Liver (tissue), 8 donors: ENCODE measurements at regions not wholly inside any gene's neighbourhood (a gene's known extent, or its start where the extent isn't known, plus 50 kb on each side); places are given as distances from the start of the nearest gene placed in this dataset.

Experiments used
- DNase-seq: peaks from one replicate; pipeline ENCODE4 v3.0.0-alpha.2; 2017; ENCODE audit warnings: low spot score
- H3K27ac ChIP-seq, 2 donors: one replicate each; pipeline ENCODE4 v1.7.0; 2013; ENCODE audit warnings: inconsistent platforms in 2 of 2, low read length in 2 of 2, control low read depth in 1 of 2, low read depth in 1 of 2, mild to moderate bottlenecking in 1 of 2
- H3K27me3 ChIP-seq, 4 donors: one replicate each; pipeline versions ENCODE4 v1.6.1 to v1.7.0; 2013; ENCODE audit warnings: low read length in 3 of 4, inconsistent platforms in 1 of 4, mild to moderate bottlenecking in 1 of 4, moderate library complexity in 1 of 4; ENCODE audit not compliant: control insufficient read depth in 4 of 4, insufficient read depth in 4 of 4
- H3K36me3 ChIP-seq, 4 donors: one replicate each; pipeline versions ENCODE4 v1.6.1 to v1.7.0; 2013; ENCODE audit warnings: low read length in 3 of 4, mild to moderate bottlenecking in 3 of 4, low read depth in 1 of 4, moderate library complexity in 1 of 4; ENCODE audit not compliant: control insufficient read depth in 4 of 4, insufficient read depth in 3 of 4
- H3K4me1 ChIP-seq, 4 donors: one replicate each; pipeline versions ENCODE4 v1.6.1 to v1.7.0; 2013; ENCODE audit warnings: low read length in 3 of 4, mild to moderate bottlenecking in 3 of 4, moderate library complexity in 1 of 4; ENCODE audit not compliant: control insufficient read depth in 4 of 4, insufficient read depth in 4 of 4
- H3K4me3 ChIP-seq, 3 donors: one replicate each; pipeline versions ENCODE4 v1.6.1 to v1.7.0; 2013; ENCODE audit warnings: low read length in 3 of 3, control low read depth in 1 of 3, low read depth in 1 of 3, mild to moderate bottlenecking in 1 of 3
- H3K9ac ChIP-seq, 2 donors: one replicate each; pipeline ENCODE4 v1.7.0; 2013; ENCODE audit warnings: low read length in 2 of 2, mild to moderate bottlenecking in 2 of 2, moderate library complexity in 2 of 2, control low read depth in 1 of 2, low read depth in 1 of 2
- H3K9me3 ChIP-seq, 4 donors: one replicate each; pipeline versions ENCODE4 v1.6.1 to v1.7.0; 2013; ENCODE audit warnings: low read length in 3 of 4; ENCODE audit not compliant: control insufficient read depth in 4 of 4
- CTCF ChIP-seq: fragments of 150-350 bp; IDR thresholded peaks from 2 replicates; pipeline ENCODE4 v1.5.1; 2017; ENCODE audit warnings: improper control_type of control experiment, low read depth, low read length; ENCODE audit not compliant: missing input control
- EGR1 ChIP-seq, 2 donors: IDR thresholded peaks; 2 replicates each; pipeline ENCODE4 v1.6.1; 2016 to 2018; ENCODE audit warnings: antibody characterized with exemption in 2 of 2, low read depth in 2 of 2
- FOXA1 ChIP-seq: IDR thresholded peaks from 2 replicates; pipeline ENCODE4 v1.6.1; 2016; ENCODE audit warnings: antibody characterized with exemption
- FOXA2 ChIP-seq: IDR thresholded peaks from 2 replicates; pipeline ENCODE4 v1.6.1; 2016; ENCODE audit warnings: antibody characterized with exemption
- RAD21 ChIP-seq, 2 donors: IDR thresholded peaks; 2 replicates each; pipeline ENCODE4 v1.6.1; 2016; ENCODE audit warnings: antibody characterized with exemption in 2 of 2, mild to moderate bottlenecking in 2 of 2
- TAF1 ChIP-seq: conservative IDR thresholded peaks from 2 replicates; pipeline ENCODE4 v1.6.1; 2016; ENCODE audit warnings: antibody characterized with exemption, mild to moderate bottlenecking
- WGBS: extraction: QIAGEN DNeasy Blood & Tissue Kit; methylation state at CpG from one replicate; pipeline ENCODE4 v1.1.7; 2013; 5-methylcytosine and 5-hydroxymethylcytosine counted together
- donor health status: healthy.
- donor health status: healthy.
- donor health status: healthy.
- donor health status: healthy.
- donor health status: healthy.

- 56% methylated on average over 1 of the region's 1 CpG for WGBS
- Histone ChIP-seq H3K4me1 (no peaks in the 10 kb centered on the region), H3K27ac (no peak overlapping the region), H3K27me3 (no peaks in the 10 kb centered on the region), H3K9ac (no peak overlapping the region), H3K9me3 (no peaks in the 10 kb centered on the region), H3K4me3 (no peak overlapping the region), H3K36me3 (no peaks in the 10 kb centered on the region)
- no peak for DNase-seq
- TF ChIP-seq TAF1: no peak
Observed at GRCh38 chr2:188917632-188918031, 56.5 kb upstream of the COL3A1 start.

GRCh38 chr2:188919824-188920223 lies 54.3 kb upstream of the COL3A1 start:
- no peak for TF ChIP-seq FOXA1
- TF ChIP-seq FOXA2: no peak
- TF ChIP-seq EGR1 (IDR thresholded peaks at IDR 0.05; ENCODE audit: low read depth in 2 of 2): no peak
- no peak for TF ChIP-seq RAD21 (IDR thresholded peaks at IDR 0.05)
- WGBS: 71% methylated on average over 2 of the region's 2 CpGs
- H3K4me3 ChIP-seq: no peak overlapping the region
- H3K9me3 ChIP-seq: no peaks in the 10 kb centered on the region
- DNase-seq: no peak
- H3K27ac ChIP-seq: no peak overlapping the region
- no peaks in the 10 kb centered on the region for H3K36me3 ChIP-seq
- H3K9ac ChIP-seq: no peak overlapping the region
- H3K27me3 ChIP-seq: no peaks in the 10 kb centered on the region
- H3K4me1 ChIP-seq: no peaks in the 10 kb centered on the region

- H3K27ac ChIP-seq: no peak overlapping the region
- TF ChIP-seq CTCF: no peak
- H3K9ac ChIP-seq: no peak overlapping the region
- H3K4me3 ChIP-seq: no peak overlapping the region
- no peaks in the 10 kb centered on the region for H3K27me3 ChIP-seq
- no peaks in the 10 kb centered on the region for H3K9me3 ChIP-seq
- no peak for DNase-seq
- WGBS: 76% methylated on average over 1 of the region's 1 CpG
- no peaks in the 10 kb centered on the region for H3K4me1 ChIP-seq
- H3K36me3 ChIP-seq: no peaks in the 10 kb centered on the region
Observed at GRCh38 chr2:188922191-188922590, 52.0 kb upstream of the COL3A1 start.
